Osteocyte (in vitro differentiated cells): ENCODE measurements at regions not wholly inside any gene's neighbourhood (a gene's known extent, or its start where the extent isn't known, plus 50 kb on each side); places are given as distances from the start of the nearest gene placed in this dataset.
A peak's percentile ranks its signal among the peaks of the same experiment; 100 is the strongest.

ENCODE experiments used
- DNase-seq: peaks from one replicate; pipeline ENCODE4 v3.0.0; 2021; ENCODE audit warnings: mixed read lengths; ENCODE audit not compliant: unreplicated experiment; ENCODE audit errors: extremely low spot score
- H3K27ac Mint-ChIP-seq: one replicate; pipeline ENCODE4 v1.8.0; 2021; ENCODE audit warnings: mild to moderate bottlenecking, mixed read lengths; ENCODE audit not compliant: unreplicated experiment
- H3K27me3 Mint-ChIP-seq: one replicate; pipeline ENCODE4 v1.8.0; 2021; ENCODE audit warnings: mixed read lengths; ENCODE audit not compliant: unreplicated experiment
- H3K36me3 Mint-ChIP-seq: one replicate; pipeline ENCODE4 v1.8.0; 2021; ENCODE audit warnings: mixed read lengths; ENCODE audit not compliant: unreplicated experiment
- H3K4me1 Mint-ChIP-seq: one replicate; pipeline ENCODE4 v1.8.0; 2021; ENCODE audit warnings: mixed read lengths; ENCODE audit not compliant: unreplicated experiment
- H3K4me3 Mint-ChIP-seq: one replicate; pipeline ENCODE4 v1.8.0; 2021; ENCODE audit warnings: mild to moderate bottlenecking, moderate library complexity, mixed read lengths; ENCODE audit not compliant: unreplicated experiment
- H3K9me3 Mint-ChIP-seq: one replicate; pipeline ENCODE4 v1.8.0; 2021; ENCODE audit warnings: mixed read lengths; ENCODE audit not compliant: unreplicated experiment
- CTCF ChIP-seq: fragments of 200-600 bp; sonication (generic); IDR thresholded peaks from 2 replicates; pipeline ENCODE4 v1.5.0; 2021; ENCODE audit warnings: antibody characterized with exemption, mild to moderate bottlenecking, moderate library complexity

DNA sequence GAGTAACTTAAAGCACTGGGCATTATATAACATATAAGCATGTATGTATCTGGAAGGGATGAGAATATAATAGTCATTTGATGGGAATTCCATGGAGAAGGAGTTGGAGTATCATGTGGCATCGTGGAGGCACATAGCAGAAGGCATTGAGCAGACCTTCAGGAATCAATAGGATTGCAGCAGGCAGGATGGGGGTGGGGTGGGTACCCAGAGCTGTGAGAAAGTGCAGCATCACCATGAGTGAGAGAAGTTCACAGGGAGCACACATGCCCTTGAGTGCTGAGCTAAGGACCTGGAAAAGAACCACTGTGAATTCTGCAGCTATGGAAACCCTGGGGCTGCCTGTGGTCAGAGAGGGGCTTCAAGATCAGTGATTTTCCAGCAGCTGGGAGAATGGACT, 57.3 kb downstream of the MED10 start:
- Mint-ChIP-seq H3K27ac (no peak overlapping the region), H3K27me3 (no peaks in the 10 kb centered on the region), H3K4me3 (no peak overlapping the region), H3K36me3 (no peaks in the 10 kb centered on the region), H3K9me3 (peaks cover 8% of the 10 kb centered on the region), H3K4me1 (no peaks in the 10 kb centered on the region)
- DNase-seq: peak; percentile 51
- TF ChIP-seq CTCF: no peak

DNA sequence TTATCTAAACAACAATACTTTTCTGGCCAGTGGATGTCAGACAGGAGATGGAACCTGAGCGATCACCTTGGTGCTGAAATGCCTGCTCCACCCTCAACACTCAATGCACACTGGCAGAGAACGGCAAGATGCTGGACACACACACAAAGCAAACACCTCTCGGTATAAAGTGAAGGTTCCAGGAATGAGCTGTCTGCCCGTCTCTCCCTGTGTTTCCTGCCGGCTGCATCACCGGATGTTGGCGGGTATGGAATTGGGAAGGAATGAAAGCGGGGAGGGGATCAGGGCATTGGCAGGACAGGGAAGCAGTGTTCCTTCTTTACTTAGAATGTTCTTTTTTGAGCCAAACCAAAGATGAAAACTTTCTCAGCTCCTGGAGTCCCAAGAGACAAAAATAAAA, 59.2 kb downstream of the MED10 start:
- no peak overlapping the region for H3K27ac Mint-ChIP-seq
- DNase-seq: peak; percentile 76
- no peak for TF ChIP-seq CTCF
- no peaks in the 10 kb centered on the region for H3K4me1 Mint-ChIP-seq
- H3K9me3 Mint-ChIP-seq: peaks cover 8% of the 10 kb centered on the region
- no peak overlapping the region for H3K4me3 Mint-ChIP-seq
- no peaks in the 10 kb centered on the region for H3K36me3 Mint-ChIP-seq
- H3K27me3 Mint-ChIP-seq: no peaks in the 10 kb centered on the region

- Mint-ChIP-seq H3K4me3 (no peak overlapping the region), H3K9me3 (peaks cover 8% of the 10 kb centered on the region), H3K27me3 (no peaks in the 10 kb centered on the region), H3K4me1 (no peaks in the 10 kb centered on the region), H3K27ac (no peak overlapping the region), H3K36me3 (no peaks in the 10 kb centered on the region)
- DNase-seq: peak; percentile 62
- TF ChIP-seq CTCF: no peak
Measured at GRCh38 chr5:6317116-6317798, 61.1 kb downstream of the MED10 start.

GRCh38 chr5:6315580-6315979, 62.8 kb downstream of the MED10 start:
- Mint-ChIP-seq H3K27ac (no peak overlapping the region), H3K4me3 (no peak overlapping the region), H3K4me1 (no peaks in the 10 kb centered on the region), H3K36me3 (no peaks in the 10 kb centered on the region), H3K9me3 (no peaks in the 10 kb centered on the region), H3K27me3 (no peaks in the 10 kb centered on the region)
- DNase-seq: peak; percentile 62
- TF ChIP-seq CTCF: no peak

- no peak for TF ChIP-seq CTCF
- Mint-ChIP-seq H3K27me3 (no peaks in the 10 kb centered on the region), H3K9me3 (no peaks in the 10 kb centered on the region), H3K36me3 (no peaks in the 10 kb centered on the region), H3K27ac (no peak overlapping the region), H3K4me1 (no peaks in the 10 kb centered on the region), H3K4me3 (no peak overlapping the region)
- no peak for DNase-seq
Measured at GRCh38 chr5:6311568-6312501, 66.5 kb downstream of the MED10 start.
